ENCODE measurements at regions not wholly inside any gene's neighbourhood (a gene's known extent, or its start where the extent isn't known, plus 50 kb on each side); places are given as distances from the start of the nearest gene placed in this dataset.

DNA sequence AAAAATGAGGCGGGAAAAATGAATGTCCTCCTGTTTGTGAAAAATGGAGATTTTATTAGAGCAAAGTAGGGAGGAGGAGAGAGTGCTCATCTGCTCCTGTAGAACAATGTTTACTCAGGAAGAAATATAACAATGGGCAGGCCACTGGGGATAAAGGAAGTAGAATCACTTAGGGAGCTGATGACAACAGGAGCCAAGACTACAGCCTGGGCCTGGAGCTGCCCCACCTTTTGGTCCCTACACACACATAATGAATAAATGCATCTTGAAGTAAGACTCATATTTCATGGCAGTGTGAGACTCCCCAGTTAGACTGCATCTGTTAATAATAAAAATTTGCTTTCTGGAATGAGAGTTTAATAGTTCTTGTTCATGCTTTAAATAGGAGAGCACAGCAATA, 1939.8 kb downstream of the EFNA5 start:
- H3K4me1 Mint-ChIP-seq, result no peaks in the 10 kb centered on the region
- peaks cover 0 to 3% (median 0%) of the 10 kb centered on the region in 3 donors for H3K36me3 Mint-ChIP-seq
- no peaks in the 10 kb centered on the region for H3K27me3 Mint-ChIP-seq (ENCODE audit: low read depth in 3 of 3)
- no peak overlapping the region for H3K27ac Mint-ChIP-seq
- no peak for DNase-seq
- H3K4me3 Mint-ChIP-seq, result no peak overlapping the region
- peaks cover 0 to 18% (median 7%) of the 10 kb centered on the region in 6 donors for H3K9me3 Mint-ChIP-seq

DNA sequence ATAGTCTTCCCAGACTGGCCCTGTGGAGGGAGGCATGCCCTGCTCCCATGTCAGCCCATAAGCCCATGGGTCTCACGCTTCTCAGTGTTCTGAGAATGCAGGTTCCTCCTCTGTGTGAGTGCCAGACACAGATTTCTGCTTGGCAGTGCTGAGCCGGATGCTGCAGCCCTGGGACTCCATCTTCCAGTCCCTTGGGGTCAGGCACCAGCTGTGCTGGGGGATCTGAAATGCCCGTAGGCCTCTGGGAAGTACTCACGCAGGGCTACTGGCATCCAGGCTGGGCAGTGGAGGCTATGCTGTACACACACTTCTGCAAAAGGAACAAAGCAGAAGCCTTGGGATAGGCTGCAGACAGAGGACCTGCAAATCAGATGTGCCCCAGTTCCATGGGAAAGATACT, 1944.6 kb downstream of the EFNA5 start:
- Mint-ChIP-seq H3K9me3 (peaks cover 5 to 45% (median 25%) of the 10 kb centered on the region in 6 donors), H3K36me3 (no peaks in the 10 kb centered on the region), H3K4me1 (no peaks in the 10 kb centered on the region), H3K27me3 (ENCODE audit: low read depth in 3 of 3) (no peaks in the 10 kb centered on the region), H3K27ac (no peak overlapping the region), H3K4me3 (no peak overlapping the region)
- no peak for DNase-seq

DNA sequence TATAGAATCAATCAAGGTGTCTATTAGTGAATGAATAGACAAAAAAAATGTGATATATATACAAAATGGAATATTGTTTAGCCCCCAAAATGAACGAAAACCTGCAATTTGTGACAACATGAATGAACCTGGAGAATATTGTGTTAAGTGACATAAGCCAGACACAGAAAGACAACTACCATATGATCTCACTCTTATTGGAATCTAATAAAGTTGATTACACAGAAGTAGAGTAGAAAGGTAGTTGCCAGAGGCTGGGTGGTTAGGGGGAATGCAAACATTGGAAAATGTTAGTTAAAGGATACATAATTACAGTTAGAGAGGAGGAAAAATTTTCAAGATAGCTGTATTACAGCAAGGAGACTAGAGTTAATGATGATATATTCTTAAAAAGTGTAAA, 1962.3 kb downstream of the EFNA5 start:
- no peak overlapping the region for H3K27ac Mint-ChIP-seq

DNA sequence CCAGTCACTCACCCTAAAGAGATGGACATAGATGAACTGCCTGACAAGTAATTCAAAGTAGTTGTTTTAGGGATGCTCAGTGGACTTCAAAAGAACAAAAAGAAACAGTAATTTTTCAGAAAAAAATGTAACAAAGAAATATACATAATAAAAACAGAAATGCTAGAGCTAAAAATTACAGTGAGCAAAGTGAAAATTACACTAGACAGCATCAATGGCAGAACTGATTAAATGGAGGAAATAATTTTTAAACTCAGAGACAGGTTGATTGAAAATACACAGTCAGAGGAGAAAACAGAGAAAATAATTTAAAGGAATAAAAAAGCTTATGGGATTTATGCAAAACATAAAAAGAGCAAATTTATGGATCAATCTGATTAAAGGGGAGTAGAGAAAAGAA, 1968.4 kb downstream of the EFNA5 start:
- Mint-ChIP-seq H3K27ac (no peak overlapping the region), H3K4me1 (no peaks in the 10 kb centered on the region), H3K36me3 (no peaks in the 10 kb centered on the region), H3K9me3 (peaks cover 7 to 62% (median 26%) of the 10 kb centered on the region in 6 donors), H3K27me3 (ENCODE audit: low read depth in 3 of 3) (peaks cover 0 to 7% (median 0%) of the 10 kb centered on the region in 3 donors), H3K4me3 (no peak overlapping the region)
- DNase-seq, result no peak

More for the DNA sequence above, 1962.3 kb downstream of the EFNA5 start:
- Mint-ChIP-seq H3K27me3 (ENCODE audit: low read depth in 3 of 3) (peaks cover 0 to 7% (median 0%) of the 10 kb centered on the region in 3 donors), H3K4me3 (no peak overlapping the region), H3K9me3 (peaks cover 8 to 33% (median 14%) of the 10 kb centered on the region in 6 donors), H3K4me1 (no peaks in the 10 kb centered on the region), H3K36me3 (no peaks in the 10 kb centered on the region)
- no peak for DNase-seq

DNA sequence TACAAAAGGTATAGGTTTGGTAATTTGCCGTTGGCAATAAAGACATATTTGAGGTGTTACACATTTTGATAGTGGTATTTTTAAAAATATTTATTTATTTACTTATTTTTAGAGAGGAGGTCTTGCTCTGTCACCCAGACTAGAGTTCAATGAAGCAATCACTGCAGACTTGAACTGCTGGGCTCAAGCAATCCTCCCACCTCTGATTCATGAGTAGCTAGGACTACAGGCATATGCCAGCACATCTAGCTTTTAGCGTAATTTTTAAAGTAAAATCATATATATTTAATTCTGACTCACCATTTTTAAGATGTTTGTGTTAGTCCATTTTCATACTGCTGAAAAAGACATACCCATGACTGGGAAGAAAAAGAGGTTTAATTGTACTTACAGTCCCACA, 1974.3 kb downstream of the EFNA5 start:
- Mint-ChIP-seq H3K27ac (no peak overlapping the region), H3K36me3 (no peaks in the 10 kb centered on the region), H3K27me3 (ENCODE audit: low read depth in 3 of 3) (peaks cover 0 to 2% (median 0%) of the 10 kb centered on the region in 3 donors), H3K4me1 (no peaks in the 10 kb centered on the region), H3K9me3 (peaks cover 12 to 45% (median 20%) of the 10 kb centered on the region in 6 donors), H3K4me3 (no peak overlapping the region)
- no peak for DNase-seq

DNA sequence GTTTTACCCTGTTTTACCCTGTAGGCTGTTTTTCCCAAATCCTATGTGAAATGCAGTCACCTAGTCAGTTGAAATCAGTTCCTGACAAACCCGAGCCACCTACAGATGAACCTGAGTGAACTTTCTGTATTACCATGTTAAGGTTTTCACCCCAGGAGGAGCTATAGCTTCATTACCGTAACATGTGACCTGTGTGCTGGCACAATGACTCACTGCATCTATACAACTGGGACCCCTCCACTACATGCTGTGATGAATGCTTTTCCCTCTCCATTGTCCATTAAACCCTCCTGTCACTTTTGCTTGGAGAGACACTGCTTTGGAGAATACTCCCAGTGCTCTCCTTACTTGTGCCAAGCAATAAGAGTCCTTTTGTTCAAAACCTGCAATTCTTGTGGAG, 1974.8 kb downstream of the EFNA5 start:
- H3K27me3 Mint-ChIP-seq (ENCODE audit: low read depth in 3 of 3), result peaks cover 0 to 2% (median 0%) of the 10 kb centered on the region in 3 donors
- DNase-seq, result no peak
- H3K4me3 Mint-ChIP-seq, result no peak overlapping the region
- no peak overlapping the region for H3K27ac Mint-ChIP-seq
- H3K36me3 Mint-ChIP-seq, result no peaks in the 10 kb centered on the region
- H3K9me3 Mint-ChIP-seq, result peaks cover 8 to 40% (median 19%) of the 10 kb centered on the region in 6 donors
- H3K4me1 Mint-ChIP-seq, result no peaks in the 10 kb centered on the region

DNA sequence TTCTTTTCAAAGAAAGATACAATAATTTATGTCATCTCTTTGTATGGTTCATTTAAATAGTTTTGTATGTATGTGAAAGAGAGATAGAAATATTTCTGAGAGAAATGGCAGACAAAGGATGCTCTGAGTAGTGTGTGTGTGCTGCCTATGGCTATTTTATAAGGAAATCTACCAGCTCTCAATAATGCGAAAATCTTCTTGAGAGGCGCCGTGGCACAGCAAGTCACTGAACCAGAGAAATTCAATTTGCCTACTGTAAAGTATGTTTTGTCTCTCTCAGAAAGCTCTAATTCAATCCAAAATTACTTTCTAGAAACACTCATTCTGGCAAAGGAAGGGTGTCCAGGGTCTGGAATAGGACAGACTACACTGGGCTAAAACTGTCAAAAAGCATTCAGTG, 1981.1 kb downstream of the EFNA5 start:
- DNase-seq, result no peak
- no peak overlapping the region for H3K4me3 Mint-ChIP-seq
- no peaks in the 10 kb centered on the region for H3K27me3 Mint-ChIP-seq (ENCODE audit: low read depth in 3 of 3)
- no peaks in the 10 kb centered on the region for H3K4me1 Mint-ChIP-seq
- no peak overlapping the region for H3K27ac Mint-ChIP-seq
- peaks cover 0 to 6% (median 2%) of the 10 kb centered on the region in 6 donors for H3K9me3 Mint-ChIP-seq
- no peaks in the 10 kb centered on the region for H3K36me3 Mint-ChIP-seq

DNA sequence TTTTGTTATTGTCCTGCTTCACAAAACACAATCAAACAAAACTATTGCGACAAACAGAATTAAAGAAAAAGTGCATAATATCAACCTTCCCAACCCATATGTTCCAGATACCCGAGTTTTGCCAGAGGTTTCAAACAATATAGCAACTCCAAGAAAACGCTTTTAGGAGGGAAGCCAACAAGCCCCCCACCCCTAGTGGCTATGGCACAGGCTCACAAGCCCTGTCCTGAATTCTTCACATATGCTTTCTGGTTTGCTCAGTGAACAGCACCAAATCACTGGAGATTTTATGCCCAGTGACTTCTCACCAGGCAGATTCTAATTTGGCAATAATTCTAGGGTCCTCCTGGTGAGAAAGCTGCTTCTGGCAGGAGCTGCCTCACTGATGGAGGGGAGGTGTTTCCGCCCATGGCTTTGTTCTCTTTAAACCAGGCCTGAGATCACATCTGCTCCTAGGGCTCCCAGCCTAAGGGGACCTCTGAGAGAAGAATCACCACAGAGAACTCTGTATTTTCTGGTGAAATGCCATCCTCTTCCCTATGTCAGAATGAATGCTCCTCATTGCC, 1982.4 kb downstream of the EFNA5 start:
- DNase-seq, result no peak
- Mint-ChIP-seq H3K36me3 (no peaks in the 10 kb centered on the region), H3K4me1 (no peaks in the 10 kb centered on the region), H3K27me3 (ENCODE audit: low read depth in 3 of 3) (no peaks in the 10 kb centered on the region), H3K27ac (no peak overlapping the region), H3K9me3 (peaks cover 0 to 6% (median 0%) of the 10 kb centered on the region in 6 donors), H3K4me3 (no peak overlapping the region)

DNA sequence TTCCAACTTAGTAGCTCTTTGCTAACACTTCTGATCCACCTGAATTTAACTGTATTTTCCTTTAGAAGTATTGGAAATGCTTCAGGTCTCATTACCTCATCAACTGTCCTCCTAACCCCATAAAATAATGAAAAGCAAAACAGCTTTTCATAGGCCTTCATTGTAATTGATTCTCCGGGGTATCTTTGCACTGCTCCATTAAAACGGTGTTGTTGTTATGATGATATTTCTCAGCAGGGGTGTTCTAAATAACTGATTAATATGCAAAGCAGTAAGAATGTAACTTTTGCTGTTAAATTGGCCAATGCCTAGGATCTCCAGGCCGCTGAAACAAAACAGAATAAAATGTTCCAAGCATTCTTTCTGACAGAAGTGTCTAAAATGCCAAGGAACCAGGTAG, 1983.2 kb downstream of the EFNA5 start:
- no peaks in the 10 kb centered on the region for H3K4me1 Mint-ChIP-seq
- DNase-seq, result no peak
- H3K4me3 Mint-ChIP-seq, result no peak overlapping the region
- no peaks in the 10 kb centered on the region for H3K27me3 Mint-ChIP-seq (ENCODE audit: low read depth in 3 of 3)
- H3K36me3 Mint-ChIP-seq, result no peaks in the 10 kb centered on the region
- H3K27ac Mint-ChIP-seq, result no peak overlapping the region
- H3K9me3 Mint-ChIP-seq, result peaks cover 0 to 10% (median 3%) of the 10 kb centered on the region in 6 donors

DNA sequence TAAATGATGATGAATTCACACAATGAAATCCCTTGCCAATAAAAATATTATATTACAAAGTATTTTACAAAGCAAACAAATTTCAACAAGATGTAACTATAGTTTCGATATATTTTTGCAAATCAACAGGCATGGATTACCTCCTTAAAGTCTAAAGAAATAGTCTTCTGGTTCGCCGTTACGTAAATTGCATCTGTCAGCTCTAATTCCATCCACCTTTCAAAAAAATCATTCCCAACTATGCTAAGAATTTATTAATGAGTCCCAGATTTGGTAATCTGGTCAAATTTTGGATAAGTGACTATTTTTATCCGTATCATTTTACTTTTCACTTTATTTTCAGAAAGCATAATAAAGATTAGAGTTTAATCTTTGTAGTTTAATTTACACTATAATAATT, 1984.9 kb downstream of the EFNA5 start:
- peaks cover 2 to 10% (median 4%) of the 10 kb centered on the region in 6 donors for H3K9me3 Mint-ChIP-seq
- no peak overlapping the region for H3K27ac Mint-ChIP-seq
- no peaks in the 10 kb centered on the region for H3K36me3 Mint-ChIP-seq
- DNase-seq, result no peak
- no peak overlapping the region for H3K4me3 Mint-ChIP-seq
- H3K4me1 Mint-ChIP-seq, result no peaks in the 10 kb centered on the region
- H3K27me3 Mint-ChIP-seq (ENCODE audit: low read depth in 3 of 3), result no peaks in the 10 kb centered on the region

DNA sequence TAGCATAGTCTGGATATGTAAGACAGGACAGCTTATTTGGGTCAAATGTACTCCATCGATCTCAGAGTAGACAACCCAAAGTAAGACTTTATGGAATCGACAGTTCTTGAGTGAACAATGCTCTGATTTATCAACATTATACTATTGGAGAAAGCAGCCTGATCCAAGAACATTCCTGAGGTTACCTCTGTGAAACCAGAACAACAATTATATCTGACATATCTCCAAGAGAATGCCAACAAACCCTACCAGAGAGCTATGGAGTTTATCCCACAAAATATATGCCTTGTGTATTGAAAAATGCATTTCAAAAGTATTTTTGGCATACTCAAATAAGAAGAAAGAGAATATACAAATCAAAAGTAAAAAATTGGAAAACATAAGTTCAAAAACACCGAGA, 1985.9 kb downstream of the EFNA5 start:
- no peak for DNase-seq
- H3K36me3 Mint-ChIP-seq, result no peaks in the 10 kb centered on the region
- no peak overlapping the region for H3K4me3 Mint-ChIP-seq
- H3K27ac Mint-ChIP-seq, result no peak overlapping the region
- peaks cover 2 to 12% (median 6%) of the 10 kb centered on the region in 6 donors for H3K9me3 Mint-ChIP-seq
- no peaks in the 10 kb centered on the region for H3K27me3 Mint-ChIP-seq (ENCODE audit: low read depth in 3 of 3)
- no peaks in the 10 kb centered on the region for H3K4me1 Mint-ChIP-seq

DNA sequence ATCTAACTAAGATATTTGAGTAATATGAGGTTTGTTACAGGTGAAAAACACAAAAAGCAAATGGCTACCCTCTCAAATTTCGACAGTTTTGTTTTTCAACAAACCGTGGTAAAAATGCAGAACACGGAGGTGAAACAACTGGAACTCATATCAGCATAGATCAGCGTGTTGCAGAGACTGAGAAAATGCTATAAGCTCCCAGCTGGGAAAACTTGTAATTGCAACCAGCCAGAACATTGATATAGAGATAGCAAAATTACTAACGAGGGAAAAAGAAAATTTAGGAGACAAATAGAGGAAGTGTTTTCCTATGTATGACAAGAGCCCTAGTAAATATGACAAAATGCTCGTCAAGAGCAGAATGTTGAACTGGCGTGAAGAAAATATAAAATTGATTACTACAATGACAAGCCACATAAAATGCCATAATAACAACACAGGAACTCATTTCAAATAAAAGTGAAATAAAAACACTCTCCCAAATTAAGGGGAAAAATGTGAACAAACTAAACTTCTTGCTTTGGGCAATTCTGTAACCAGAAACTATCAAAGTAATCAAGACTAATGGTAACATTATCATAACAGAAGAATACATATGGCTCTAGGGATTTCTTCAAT, 1989.8 kb downstream of the EFNA5 start:
- peaks cover 5 to 15% (median 7%) of the 10 kb centered on the region in 6 donors for H3K9me3 Mint-ChIP-seq
- no peaks in the 10 kb centered on the region for H3K36me3 Mint-ChIP-seq
- H3K27ac Mint-ChIP-seq, result no peak overlapping the region
- DNase-seq, result no peak
- H3K27me3 Mint-ChIP-seq (ENCODE audit: low read depth in 3 of 3), result no peaks in the 10 kb centered on the region
- no peak overlapping the region for H3K4me3 Mint-ChIP-seq
- H3K4me1 Mint-ChIP-seq, result no peaks in the 10 kb centered on the region

DNA sequence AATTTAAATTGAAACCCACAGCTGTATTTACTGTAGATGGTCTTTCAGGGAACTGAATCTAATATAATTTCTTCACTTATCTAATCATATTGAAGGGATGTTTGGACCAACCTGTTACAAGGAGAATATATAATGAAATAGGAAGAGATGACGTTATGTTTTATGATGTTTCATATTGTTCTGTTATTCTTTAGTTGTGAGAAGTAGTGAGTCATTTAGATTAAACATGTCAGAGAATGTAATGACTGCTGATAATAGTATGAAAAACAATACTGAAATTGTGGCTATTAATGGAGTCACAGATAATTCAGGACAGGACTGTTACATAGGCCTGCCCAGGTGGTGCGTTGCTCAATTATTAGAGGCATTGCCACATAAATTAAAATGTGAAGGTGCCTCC, 1993.4 kb downstream of the EFNA5 start:
- Mint-ChIP-seq H3K27me3 (ENCODE audit: low read depth in 3 of 3) (no peaks in the 10 kb centered on the region), H3K27ac (no peak overlapping the region), H3K36me3 (no peaks in the 10 kb centered on the region), H3K9me3 (peaks cover 5 to 21% (median 10%) of the 10 kb centered on the region in 6 donors), H3K4me1 (no peaks in the 10 kb centered on the region), H3K4me3 (no peak overlapping the region)
- DNase-seq, result no peak

DNA sequence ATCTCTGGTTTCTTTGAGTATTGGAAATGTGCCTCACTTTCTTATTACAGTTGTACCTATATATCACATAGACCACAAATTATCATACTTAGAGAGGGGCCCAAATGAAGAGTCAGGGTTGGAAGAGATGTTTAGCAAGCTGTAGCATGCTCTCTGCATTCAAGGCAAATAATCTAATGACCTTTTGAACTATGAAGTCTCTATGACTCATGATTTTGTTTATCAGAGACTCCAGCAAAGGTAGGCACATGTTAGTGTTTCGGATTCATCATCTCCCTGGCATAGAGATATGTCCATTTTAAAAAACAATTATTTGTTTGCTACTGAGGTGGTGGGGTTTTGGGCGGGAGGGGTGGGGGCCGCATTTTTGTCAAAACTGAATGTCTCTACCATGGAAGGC, 2000.1 kb downstream of the EFNA5 start:
- Mint-ChIP-seq H3K27me3 (ENCODE audit: low read depth in 3 of 3) (peaks cover 0 to 5% (median 3%) of the 10 kb centered on the region in 3 donors), H3K9me3 (peaks cover 12 to 59% (median 19%) of the 10 kb centered on the region in 6 donors), H3K27ac (no peak overlapping the region), H3K4me3 (no peak overlapping the region), H3K4me1 (no peaks in the 10 kb centered on the region), H3K36me3 (peaks cover 0 to 6% (median 0%) of the 10 kb centered on the region in 3 donors)
- no peak for DNase-seq

DNA sequence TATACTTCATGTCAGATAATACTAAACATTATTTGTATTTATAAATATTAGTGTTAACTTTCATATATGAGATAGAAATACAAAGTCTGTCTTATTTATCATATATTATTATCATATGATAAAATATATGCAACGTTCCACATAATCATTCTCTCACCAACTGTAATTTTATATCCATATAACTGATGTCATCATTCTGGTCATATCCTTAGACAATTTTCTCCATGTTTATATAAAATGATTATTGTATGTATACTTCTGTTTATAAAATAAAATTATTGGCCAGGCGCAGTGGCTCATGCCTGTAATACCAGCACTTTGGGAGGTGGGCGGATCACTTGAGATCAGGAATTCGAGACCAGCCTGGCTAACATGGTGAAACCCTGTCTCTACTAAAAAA, 2007.1 kb downstream of the EFNA5 start:
- H3K27ac Mint-ChIP-seq, result no peak overlapping the region
- no peaks in the 10 kb centered on the region for H3K4me1 Mint-ChIP-seq
- H3K9me3 Mint-ChIP-seq, result peaks cover 7 to 32% (median 11%) of the 10 kb centered on the region in 6 donors
- H3K4me3 Mint-ChIP-seq, result no peak overlapping the region
- no peak for DNase-seq
- H3K36me3 Mint-ChIP-seq, result peaks cover 0 to under 1% (median 0%) of the 10 kb centered on the region in 3 donors
- peaks cover 0 to 2% (median 2%) of the 10 kb centered on the region in 3 donors for H3K27me3 Mint-ChIP-seq (ENCODE audit: low read depth in 3 of 3)
